ENCODE measurements at regions not wholly inside any gene's neighbourhood (a gene's known extent, or its start where the extent isn't known, plus 50 kb on each side); places are given as distances from the start of the nearest gene placed in this dataset.

- no peak for TF ChIP-seq POLR2A (IDR thresholded peaks at IDR 0.05)
- TF ChIP-seq, protein P1, sequence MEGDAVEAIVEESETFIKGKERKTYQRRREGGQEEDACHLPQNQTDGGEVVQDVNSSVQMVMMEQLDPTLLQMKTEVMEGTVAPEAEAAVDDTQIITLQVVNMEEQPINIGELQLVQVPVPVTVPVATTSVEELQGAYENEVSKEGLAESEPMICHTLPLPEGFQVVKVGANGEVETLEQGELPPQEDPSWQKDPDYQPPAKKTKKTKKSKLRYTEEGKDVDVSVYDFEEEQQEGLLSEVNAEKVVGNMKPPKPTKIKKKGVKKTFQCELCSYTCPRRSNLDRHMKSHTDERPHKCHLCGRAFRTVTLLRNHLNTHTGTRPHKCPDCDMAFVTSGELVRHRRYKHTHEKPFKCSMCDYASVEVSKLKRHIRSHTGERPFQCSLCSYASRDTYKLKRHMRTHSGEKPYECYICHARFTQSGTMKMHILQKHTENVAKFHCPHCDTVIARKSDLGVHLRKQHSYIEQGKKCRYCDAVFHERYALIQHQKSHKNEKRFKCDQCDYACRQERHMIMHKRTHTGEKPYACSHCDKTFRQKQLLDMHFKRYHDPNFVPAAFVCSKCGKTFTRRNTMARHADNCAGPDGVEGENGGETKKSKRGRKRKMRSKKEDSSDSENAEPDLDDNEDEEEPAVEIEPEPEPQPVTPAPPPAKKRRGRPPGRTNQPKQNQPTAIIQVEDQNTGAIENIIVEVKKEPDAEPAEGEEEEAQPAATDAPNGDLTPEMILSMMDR (IDR thresholded peaks at IDR 0.05): no peak
- Histone ChIP-seq H3K27me3 (no peaks in the 10 kb centered on the region), H3K36me3 (no peaks in the 10 kb centered on the region), H3K4me1 (no peaks in the 10 kb centered on the region), H3K4me3 (no peak overlapping the region), H3K9me3 (no peaks in the 10 kb centered on the region), H3K27ac (no peak overlapping the region)
- no peak for DNase-seq
- intact Hi-C loops (cut with DNase I; ENCODE audit: low total_unique reads): no loop called here
Measured at GRCh38 chr4:152221816-152222516, 313.9 kb downstream of the FBXW7 start.

DNA sequence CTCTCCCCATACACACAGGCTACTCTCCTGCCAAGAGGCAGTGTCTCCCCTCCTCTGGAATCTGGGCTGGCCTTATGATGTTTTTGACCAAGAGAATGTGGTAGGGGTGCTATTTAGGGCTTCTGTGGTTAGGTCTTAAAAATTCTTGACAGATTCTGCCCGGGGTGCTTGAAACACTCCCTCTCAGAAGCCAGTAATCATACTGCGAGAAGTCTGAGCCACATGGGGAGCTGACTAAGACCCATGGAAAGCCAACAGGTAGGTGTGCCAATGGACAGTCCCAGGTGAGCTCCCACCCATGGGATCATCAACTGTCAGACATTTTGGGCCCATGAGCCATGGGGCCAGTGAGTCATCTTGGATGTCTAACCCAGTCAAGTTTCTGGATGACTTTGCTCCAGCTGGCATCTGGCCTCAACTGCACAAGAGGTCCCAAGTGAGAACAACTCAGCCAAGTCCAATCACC lies 315.7 kb downstream of the FBXW7 start:
- intact Hi-C loops (cut with DNase I; ENCODE audit: low total_unique reads): no loop called here
- H3K9me3 ChIP-seq: no peaks in the 10 kb centered on the region

DNA sequence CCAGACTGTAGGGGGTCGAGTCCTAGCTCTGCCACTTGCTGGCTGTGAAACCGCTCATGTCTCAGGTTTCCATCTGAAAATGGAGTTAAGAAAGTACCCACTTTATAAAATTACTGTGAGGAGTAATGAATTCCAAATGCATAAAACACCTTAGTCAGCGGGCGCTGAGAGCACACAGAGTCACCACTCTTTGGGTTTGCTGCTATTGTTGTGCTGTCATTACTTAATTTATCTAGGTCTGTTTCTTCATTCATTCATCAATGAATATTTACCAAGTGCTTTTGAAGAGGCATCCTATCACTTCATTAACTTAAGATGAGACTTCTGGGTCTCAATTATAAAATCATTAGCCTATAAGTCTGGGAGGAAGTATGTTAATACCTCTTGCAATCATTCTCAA lies 317.3 kb downstream of the FBXW7 start:
- Histone ChIP-seq H3K27me3 (no peaks in the 10 kb centered on the region), H3K36me3 (no peaks in the 10 kb centered on the region), H3K27ac (no peak overlapping the region), H3K4me1 (no peaks in the 10 kb centered on the region), H3K4me3 (no peak overlapping the region), H3K9me3 (no peaks in the 10 kb centered on the region)
- no peak for DNase-seq
- intact Hi-C loops (cut with DNase I; ENCODE audit: low total_unique reads): no loop called here
- TF ChIP-seq, protein P1 (IDR thresholded peaks at IDR 0.05): no peak
- no peak for TF ChIP-seq POLR2A (IDR thresholded peaks at IDR 0.05)

More for the DNA sequence above, 315.7 kb downstream of the FBXW7 start:
- Histone ChIP-seq H3K27ac (no peak overlapping the region), H3K4me3 (no peak overlapping the region), H3K27me3 (no peaks in the 10 kb centered on the region), H3K36me3 (no peaks in the 10 kb centered on the region), H3K4me1 (no peaks in the 10 kb centered on the region)
- TF ChIP-seq, protein P1 (IDR thresholded peaks at IDR 0.05): no peak
- TF ChIP-seq POLR2A (IDR thresholded peaks at IDR 0.05): no peak
- no peak for DNase-seq

DNA sequence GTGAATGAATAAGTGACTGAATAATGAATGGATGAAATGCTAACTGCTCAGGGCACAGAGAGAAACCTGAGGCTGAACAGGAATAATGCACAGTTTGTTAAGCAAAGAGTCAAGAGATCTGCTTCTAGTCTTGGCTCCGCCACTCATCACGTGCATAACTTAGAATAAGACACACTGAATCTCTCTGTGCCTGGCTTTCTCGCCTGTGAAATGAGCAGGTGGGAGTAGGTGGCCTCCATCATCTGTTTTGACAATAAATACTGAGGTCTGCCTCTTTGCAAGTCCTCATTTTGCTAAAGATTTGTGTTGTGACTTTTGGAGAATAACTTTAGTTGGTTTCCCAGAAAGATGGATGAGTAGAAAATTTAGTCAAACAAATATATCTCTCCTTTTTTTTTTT lies 318.0 kb downstream of the FBXW7 start:
- intact Hi-C loops (cut with DNase I; ENCODE audit: low total_unique reads): no loop called here

More for the DNA sequence above, 318.0 kb downstream of the FBXW7 start:
- Histone ChIP-seq H3K27me3 (no peaks in the 10 kb centered on the region), H3K36me3 (no peaks in the 10 kb centered on the region), H3K4me3 (no peak overlapping the region), H3K4me1 (no peaks in the 10 kb centered on the region), H3K27ac (no peak overlapping the region), H3K9me3 (no peaks in the 10 kb centered on the region)
- TF ChIP-seq, protein P1 (IDR thresholded peaks at IDR 0.05): no peak
- no peak for TF ChIP-seq POLR2A (IDR thresholded peaks at IDR 0.05)
- no peak for DNase-seq
